HFFc6 (cell line): ENCODE measurements at regions not wholly inside any gene's neighbourhood (a gene's known extent, or its start where the extent isn't known, plus 50 kb on each side); places are given as distances from the start of the nearest gene placed in this dataset.

Experiments used
- DNase-seq: peaks from one replicate; pipeline ENCODE4 v3.0.0-alpha.2; 2018
- H3K27ac Mint-ChIP-seq: 2 replicates; pipeline ENCODE4 v1.8.0; 2020; ENCODE audit warnings: mild to moderate bottlenecking, mixed read lengths
- H3K27me3 Mint-ChIP-seq: 2 replicates; pipeline ENCODE4 v1.8.0; 2021; ENCODE audit warnings: mild to moderate bottlenecking, moderate library complexity, mixed read lengths; ENCODE audit not compliant: insufficient read depth
- H3K36me3 Mint-ChIP-seq: 2 replicates; pipeline ENCODE4 v1.8.0; 2021; ENCODE audit warnings: low read depth, mixed read lengths
- H3K4me1 Mint-ChIP-seq: 2 replicates; pipeline ENCODE4 v1.8.0; 2020; ENCODE audit warnings: low read depth, mixed read lengths
- H3K4me3 Mint-ChIP-seq: 2 replicates; pipeline ENCODE4 v1.8.0; 2020; ENCODE audit warnings: mild to moderate bottlenecking, moderate library complexity, mixed read lengths
- H3K9me3 Mint-ChIP-seq: 2 replicates; pipeline ENCODE4 v1.8.0; 2020; ENCODE audit warnings: mild to moderate bottlenecking, mixed read lengths
- TF ChIP-seq, protein P1 (sequence below): fragments of 200-600 bp; sonication (generic); IDR thresholded peaks from 2 replicates; pipeline ENCODE4 v1.5.0; 2021; ENCODE audit warnings: antibody characterized with exemption, mild to moderate bottlenecking

DNA sequence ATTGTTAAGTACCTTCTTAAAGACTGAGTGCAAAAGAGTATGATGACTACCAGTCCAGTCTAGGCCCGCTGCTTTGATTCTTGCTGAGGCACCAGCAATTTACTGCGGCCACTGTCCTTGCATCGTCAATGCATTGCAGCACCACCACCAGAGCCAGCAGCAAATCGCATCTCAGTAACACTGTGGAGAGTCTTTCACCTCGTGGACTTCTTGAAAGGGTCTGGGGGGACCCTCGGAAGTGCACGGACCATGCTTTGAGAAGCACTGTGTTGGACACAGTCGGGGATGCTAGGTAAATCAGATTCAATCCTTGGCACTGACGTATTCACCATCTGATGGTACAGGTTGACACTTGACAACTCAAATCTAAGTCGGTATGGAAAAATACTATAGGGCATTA lies 493.6 kb downstream of the RPS24 start:
- H3K36me3 Mint-ChIP-seq: no peaks in the 10 kb centered on the region
- no peak for DNase-seq
- no peak overlapping the region for H3K27ac Mint-ChIP-seq
- TF ChIP-seq, protein P1, sequence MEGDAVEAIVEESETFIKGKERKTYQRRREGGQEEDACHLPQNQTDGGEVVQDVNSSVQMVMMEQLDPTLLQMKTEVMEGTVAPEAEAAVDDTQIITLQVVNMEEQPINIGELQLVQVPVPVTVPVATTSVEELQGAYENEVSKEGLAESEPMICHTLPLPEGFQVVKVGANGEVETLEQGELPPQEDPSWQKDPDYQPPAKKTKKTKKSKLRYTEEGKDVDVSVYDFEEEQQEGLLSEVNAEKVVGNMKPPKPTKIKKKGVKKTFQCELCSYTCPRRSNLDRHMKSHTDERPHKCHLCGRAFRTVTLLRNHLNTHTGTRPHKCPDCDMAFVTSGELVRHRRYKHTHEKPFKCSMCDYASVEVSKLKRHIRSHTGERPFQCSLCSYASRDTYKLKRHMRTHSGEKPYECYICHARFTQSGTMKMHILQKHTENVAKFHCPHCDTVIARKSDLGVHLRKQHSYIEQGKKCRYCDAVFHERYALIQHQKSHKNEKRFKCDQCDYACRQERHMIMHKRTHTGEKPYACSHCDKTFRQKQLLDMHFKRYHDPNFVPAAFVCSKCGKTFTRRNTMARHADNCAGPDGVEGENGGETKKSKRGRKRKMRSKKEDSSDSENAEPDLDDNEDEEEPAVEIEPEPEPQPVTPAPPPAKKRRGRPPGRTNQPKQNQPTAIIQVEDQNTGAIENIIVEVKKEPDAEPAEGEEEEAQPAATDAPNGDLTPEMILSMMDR: no peak
- peaks cover 14% of the 10 kb centered on the region for H3K27me3 Mint-ChIP-seq
- H3K9me3 Mint-ChIP-seq: no peaks in the 10 kb centered on the region
- no peaks in the 10 kb centered on the region; the same call in 1 of the 2 replicates for H3K4me1 Mint-ChIP-seq
- no peak overlapping the region for H3K4me3 Mint-ChIP-seq

DNA sequence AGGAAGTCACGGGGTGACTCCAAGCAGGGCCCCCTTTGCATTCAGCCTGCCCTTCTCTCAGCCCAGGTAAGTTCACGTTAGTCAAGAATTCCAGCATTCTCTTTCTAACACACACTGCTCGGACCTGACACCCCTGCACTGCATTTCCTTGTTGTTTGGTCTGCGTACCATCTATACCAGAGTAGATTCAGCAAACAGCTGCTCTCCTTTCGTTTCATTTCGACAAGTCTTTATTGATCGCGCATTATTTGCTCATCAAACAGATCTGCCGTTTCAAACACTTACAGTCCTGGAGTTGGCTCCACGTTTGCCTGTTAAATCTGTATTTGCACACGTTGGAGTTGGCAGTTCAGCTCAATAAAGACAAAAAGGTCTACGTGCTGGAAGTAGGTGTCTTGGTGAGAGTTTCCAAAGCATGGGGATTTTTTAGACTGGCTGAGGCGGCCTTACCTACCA lies 495.1 kb downstream of the RPS24 start:
- Mint-ChIP-seq H3K4me3 (no peak overlapping the region), H3K27me3 (peaks cover 15% of the 10 kb centered on the region), H3K9me3 (no peaks in the 10 kb centered on the region), H3K36me3 (no peaks in the 10 kb centered on the region), H3K4me1 (no peaks in the 10 kb centered on the region), H3K27ac (no peak overlapping the region)
- no peak for DNase-seq
- TF ChIP-seq, protein P1: no peak

DNA sequence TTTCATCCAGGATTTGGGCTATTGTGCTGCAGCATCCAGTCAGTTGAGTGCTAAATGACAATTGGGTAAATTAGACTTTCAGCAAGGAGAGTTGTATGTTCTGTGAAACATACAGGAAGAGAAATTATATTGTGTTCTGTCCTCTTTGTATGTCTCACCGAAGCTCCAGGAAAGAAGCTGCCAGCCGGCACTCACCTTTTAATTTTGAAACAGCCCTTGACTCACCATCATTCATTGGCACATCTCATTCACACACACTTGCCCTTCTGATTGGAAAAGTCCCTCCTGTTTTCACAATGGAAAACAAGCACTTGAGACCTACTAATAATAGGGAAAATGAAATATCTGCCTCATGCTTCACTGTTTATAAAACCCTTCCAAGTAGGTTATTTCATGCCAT lies 495.6 kb downstream of the RPS24 start:
- TF ChIP-seq, protein P1: no peak
- H3K27me3 Mint-ChIP-seq: peaks cover 15% of the 10 kb centered on the region
- no peak for DNase-seq
- H3K9me3 Mint-ChIP-seq: no peaks in the 10 kb centered on the region
- H3K4me1 Mint-ChIP-seq: no peaks in the 10 kb centered on the region
- H3K27ac Mint-ChIP-seq: no peak overlapping the region
- H3K4me3 Mint-ChIP-seq: no peak overlapping the region
- no peaks in the 10 kb centered on the region for H3K36me3 Mint-ChIP-seq

DNA sequence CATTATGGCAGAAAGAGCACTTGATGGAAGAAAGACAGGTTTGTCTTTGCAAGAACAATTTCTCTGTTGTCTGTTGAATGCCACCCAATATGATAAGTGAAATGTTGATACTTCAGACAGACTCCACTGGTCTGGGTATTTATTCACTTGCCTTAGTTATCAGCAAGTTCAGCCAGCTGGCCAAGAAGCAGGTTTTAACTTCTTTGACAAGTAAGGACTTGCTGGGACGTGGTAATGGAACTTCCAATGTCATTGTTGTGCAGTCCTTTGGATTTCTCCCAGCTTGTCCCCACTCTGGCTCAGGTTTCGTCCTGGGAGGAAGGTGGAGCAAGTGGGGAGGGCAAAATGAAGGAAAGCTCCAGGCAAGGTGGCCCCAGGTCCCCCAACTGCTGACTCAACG lies 497.4 kb downstream of the RPS24 start:
- TF ChIP-seq, protein P1: no peak
- peaks cover 15% of the 10 kb centered on the region for H3K27me3 Mint-ChIP-seq
- DNase-seq: no peak
- no peak overlapping the region for H3K4me3 Mint-ChIP-seq
- H3K4me1 Mint-ChIP-seq: no peaks in the 10 kb centered on the region
- H3K36me3 Mint-ChIP-seq: no peaks in the 10 kb centered on the region
- no peak overlapping the region for H3K27ac Mint-ChIP-seq
- no peaks in the 10 kb centered on the region for H3K9me3 Mint-ChIP-seq

DNA sequence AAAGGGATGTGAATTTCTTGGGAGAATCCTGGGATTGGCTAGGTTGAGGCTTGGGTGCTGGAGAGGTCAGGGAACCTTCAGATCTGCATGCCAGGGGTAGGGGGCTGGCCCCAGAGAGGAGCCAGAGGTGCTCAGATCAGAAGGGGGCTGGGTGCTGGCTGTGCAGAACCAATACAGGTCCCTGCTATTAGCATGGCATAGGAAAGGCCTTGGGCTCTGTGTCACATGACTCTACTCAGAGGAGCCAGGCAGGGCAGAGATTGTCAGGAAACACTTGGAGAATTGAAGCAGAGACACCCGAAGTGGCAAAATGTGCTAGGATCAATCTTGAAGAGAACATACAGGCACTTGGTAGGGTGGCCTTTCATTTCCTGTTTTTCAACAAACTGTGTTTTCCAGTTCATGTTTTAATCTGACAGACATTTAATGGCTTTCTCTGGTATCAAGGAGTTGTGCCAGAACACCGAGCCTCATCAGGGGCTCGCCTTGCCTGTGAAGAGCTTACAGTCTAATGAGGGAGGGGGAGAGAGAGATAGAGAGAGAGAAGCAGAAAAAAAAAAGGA lies 498.9 kb downstream of the RPS24 start:
- Mint-ChIP-seq H3K27ac (no peak overlapping the region), H3K9me3 (no peaks in the 10 kb centered on the region), H3K36me3 (no peaks in the 10 kb centered on the region), H3K4me1 (no peaks in the 10 kb centered on the region), H3K27me3 (peaks cover 19% of the 10 kb centered on the region), H3K4me3 (no peak overlapping the region)
- DNase-seq: no peak
- TF ChIP-seq, protein P1: no peak

DNA sequence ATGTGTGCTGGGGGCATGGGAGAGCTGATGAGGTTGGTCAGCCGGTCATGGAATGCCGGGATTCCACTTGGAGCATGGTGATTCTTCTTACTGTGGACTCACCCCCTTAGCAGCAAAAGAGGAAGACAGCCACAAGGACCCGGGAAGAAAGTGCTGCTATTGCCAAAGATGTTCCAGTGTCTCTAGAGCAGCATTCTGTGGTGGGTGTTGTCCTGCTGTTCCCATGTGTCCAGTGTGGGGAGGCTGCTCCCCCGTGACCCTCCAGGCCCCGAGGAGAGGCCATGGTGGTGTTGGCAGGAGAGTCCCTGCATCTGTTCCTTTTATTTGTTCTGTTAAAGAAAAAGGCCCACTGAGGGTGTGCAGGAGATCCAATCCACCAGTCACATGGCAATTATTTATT lies 499.4 kb downstream of the RPS24 start:
- DNase-seq: no peak
- Mint-ChIP-seq H3K36me3 (no peaks in the 10 kb centered on the region), H3K27me3 (peaks cover 24% of the 10 kb centered on the region), H3K27ac (no peak overlapping the region), H3K4me1 (no peaks in the 10 kb centered on the region), H3K4me3 (no peak overlapping the region), H3K9me3 (no peaks in the 10 kb centered on the region)
- TF ChIP-seq, protein P1: no peak
